Stomach (tissue), 4 donors: ENCODE measurements at regions not wholly inside any gene's neighbourhood (a gene's known extent, or its start where the extent isn't known, plus 50 kb on each side); places are given as distances from the start of the nearest gene placed in this dataset.

ENCODE experiments used
- EP300 ChIP-seq: sonication (generic); formaldehyde crosslinking; IDR thresholded peaks from one replicate; pipeline ENCODE4 v1.6.1; 2017; ENCODE audit warnings: antibody characterized with exemption
- POLR2AphosphoS5 ChIP-seq, 3 donors: sonication (generic); formaldehyde crosslinking; IDR thresholded peaks; one replicate each; pipeline ENCODE4 v1.6.1; 2016; ENCODE audit warnings: antibody characterized with exemption in 3 of 3
- TF ChIP-seq, protein P1 (sequence below), 7 experiments: fragments of 450-650 bp in 4 of 7; fragments of 200-600 bp in 3 of 7; sonication (generic) in 3 of 7; IDR thresholded peaks; one replicate each; pipeline ENCODE4 v1.5.1; 2016 to 2019; ENCODE audit warnings: antibody characterized with exemption in 7 of 7, control low read depth in 2 of 7, mild to moderate bottlenecking in 1 of 7

DNA sequence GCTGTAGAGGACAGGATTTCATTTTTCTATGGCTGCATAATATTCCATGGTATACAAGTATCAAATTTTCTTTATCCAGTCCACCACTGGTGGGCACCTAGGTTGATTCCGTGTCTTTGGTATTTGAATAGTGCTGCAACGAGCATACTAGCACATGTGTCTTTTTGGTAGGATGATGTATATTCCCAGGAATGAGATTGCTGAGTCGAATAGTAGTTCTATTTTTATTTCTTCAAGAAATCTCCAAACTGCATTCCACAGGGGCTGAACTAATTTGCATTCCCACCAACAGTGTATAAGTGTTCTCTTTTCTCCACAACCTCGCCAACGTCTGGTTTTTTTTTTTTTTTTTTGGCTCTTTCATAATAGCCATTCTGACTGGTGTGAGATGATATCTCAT lies 550.0 kb downstream of the REEP3 start:
- TF ChIP-seq POLR2AphosphoS5 (IDR thresholded peaks at IDR 0.05) (no peak), EP300 (no peak)
- TF ChIP-seq, protein P1, sequence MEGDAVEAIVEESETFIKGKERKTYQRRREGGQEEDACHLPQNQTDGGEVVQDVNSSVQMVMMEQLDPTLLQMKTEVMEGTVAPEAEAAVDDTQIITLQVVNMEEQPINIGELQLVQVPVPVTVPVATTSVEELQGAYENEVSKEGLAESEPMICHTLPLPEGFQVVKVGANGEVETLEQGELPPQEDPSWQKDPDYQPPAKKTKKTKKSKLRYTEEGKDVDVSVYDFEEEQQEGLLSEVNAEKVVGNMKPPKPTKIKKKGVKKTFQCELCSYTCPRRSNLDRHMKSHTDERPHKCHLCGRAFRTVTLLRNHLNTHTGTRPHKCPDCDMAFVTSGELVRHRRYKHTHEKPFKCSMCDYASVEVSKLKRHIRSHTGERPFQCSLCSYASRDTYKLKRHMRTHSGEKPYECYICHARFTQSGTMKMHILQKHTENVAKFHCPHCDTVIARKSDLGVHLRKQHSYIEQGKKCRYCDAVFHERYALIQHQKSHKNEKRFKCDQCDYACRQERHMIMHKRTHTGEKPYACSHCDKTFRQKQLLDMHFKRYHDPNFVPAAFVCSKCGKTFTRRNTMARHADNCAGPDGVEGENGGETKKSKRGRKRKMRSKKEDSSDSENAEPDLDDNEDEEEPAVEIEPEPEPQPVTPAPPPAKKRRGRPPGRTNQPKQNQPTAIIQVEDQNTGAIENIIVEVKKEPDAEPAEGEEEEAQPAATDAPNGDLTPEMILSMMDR (IDR thresholded peaks at IDR 0.05) = no peak
